Activated T-cell treated with anti-CD3 and anti-CD28 coated beads for 48 hours (primary cell): ENCODE measurements at regions not wholly inside any gene's neighbourhood (a gene's known extent, or its start where the extent isn't known, plus 50 kb on each side); places are given as distances from the start of the nearest gene placed in this dataset.
"Not testable (repeated sequence)": the region's sequence is repeated elsewhere in the genome, so short reads cannot be mapped to it uniquely, and the experiment has no call there.

Experiments
- DNase-seq: peaks from one replicate; pipeline ENCODE4 v3.0.0-alpha.2; 2020; ENCODE audit warnings: low read depth

DNA sequence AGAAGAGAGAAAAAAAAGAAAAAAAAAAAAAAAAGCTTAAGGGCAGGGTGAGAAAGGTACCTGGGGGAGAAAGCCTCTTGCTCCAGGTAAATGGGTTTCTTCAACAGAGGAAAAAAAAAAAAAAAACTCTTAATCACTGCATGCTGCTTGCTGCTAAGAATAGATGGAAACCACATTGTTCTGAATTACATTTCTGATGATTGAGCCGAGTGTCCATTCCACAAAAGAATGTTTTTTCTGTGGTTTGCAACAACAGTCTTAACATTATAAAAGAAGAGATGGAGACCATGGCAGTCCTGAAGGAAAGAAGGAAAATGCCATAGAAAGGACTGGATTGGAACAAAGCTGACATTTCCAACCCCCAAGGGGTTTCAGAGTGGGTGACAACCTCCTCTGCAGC is 1312.7 kb downstream of the SLITRK1 start:
- DNase-seq, result no peak

DNA sequence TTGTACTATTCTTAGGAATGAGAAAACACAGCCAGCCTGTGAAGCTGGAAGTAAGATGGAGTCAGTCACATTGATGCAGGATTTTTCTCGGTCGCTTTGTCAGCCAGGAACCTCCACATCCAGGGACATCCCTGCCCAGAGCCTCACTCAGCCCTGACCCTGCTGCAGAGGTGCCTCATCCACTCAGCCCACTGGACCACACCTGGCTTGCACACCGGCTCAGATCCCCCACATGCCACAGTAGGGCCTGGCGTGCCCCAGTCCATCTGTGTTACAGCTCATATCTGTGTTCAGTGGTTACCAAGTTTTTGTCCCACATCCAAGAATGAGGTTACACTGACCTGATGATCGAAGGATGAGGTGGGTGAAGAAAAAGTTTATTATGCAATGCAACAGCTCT is 1315.4 kb downstream of the SLITRK1 start:
- no peak for DNase-seq

DNA sequence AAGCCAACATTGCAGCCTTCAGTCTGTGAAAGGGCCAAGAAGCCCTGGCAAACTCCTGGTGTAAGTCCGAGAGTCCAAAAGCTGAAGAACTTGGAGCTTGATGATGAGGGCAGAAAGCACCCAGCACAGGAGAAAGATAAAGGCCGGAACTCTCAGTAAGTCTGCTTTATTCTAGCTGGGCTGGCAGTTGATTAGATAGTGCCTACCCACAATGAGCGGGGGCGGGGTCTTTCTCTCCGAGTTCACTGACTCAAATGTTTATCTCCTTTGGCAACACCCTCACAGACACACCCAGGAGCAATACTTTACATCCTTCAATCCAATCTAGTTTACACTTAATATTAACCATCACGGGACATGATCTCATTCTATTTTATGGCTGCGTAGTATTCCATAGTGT is 1317.1 kb downstream of the SLITRK1 start:
- DNase-seq, result no peak

DNA sequence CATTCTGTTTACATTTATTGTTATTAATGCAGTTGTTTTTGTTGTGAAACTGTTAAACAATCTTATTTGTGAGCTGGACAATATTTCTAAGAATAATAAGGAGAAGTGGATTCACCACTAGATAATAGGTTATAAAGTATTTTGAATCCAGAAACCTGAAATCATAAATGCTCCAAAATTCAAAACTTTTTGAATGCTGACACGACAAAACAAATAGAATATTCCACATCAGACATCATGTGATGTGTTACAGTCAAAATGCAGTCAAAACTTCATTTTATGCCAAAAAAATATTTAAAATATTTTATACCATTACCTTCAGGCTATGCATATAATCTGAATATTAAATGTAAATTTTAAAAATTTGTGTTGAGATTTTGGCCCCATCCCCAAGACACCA is 1321.4 kb downstream of the SLITRK1 start:
- no peak for DNase-seq

- DNase-seq, result no peak
Measured at GRCh38 chr13:82522872-82523271, 1359.4 kb downstream of the SLITRK1 start.

DNA sequence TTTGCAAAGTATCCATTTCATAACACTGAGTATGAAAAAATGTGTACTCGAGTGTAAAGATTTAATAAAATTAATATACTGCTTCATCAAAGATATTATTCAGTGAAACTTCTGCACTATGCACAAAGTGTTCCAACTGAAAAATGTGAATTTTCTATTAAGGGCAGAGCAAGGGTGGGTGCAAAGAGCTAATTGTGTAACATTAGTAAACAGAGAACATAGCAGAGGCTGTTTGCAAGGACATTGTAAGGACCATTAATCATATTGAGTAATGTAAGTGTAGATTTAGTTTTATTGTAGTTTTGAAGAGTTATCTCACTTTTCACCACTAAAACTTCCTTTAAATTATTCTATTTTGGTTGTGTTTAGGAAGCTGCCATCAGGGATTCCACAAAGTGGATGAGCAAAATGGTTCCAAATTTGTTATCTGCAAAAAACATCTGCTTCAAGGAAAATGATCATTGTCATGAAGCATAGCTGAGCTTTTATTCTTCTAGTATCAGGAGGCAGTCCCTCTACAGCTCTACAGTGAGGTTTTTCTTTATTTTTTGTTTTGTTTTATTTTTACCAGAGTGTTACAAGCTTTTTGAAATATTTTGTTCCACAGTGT is 1375.4 kb downstream of the SLITRK1 start:
- DNase-seq, result no peak

GRCh38 chr13:82501834-82502233 is 1380.4 kb downstream of the SLITRK1 start:
- DNase-seq, result no peak

DNA sequence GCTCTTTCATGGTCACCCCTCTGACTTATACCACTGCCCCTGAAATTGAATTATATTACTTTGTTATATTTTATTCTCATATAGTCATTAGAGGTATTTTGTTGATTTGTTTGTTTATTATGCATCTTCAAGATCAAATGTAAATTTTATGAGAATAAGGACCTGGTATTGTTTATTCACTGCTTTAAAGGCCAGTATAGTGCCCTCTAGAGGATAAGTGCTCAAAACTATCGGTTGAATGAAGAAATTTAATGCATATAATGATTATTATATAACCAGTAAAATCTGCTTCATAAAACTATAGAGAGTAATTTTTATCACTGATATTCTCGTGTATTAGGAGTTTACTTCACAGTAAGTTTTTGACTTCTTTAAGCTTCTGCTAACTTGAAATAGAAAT is 1401.9 kb downstream of the SLITRK1 start:
- no peak for DNase-seq

GRCh38 chr13:82477436-82477835 is 1404.8 kb downstream of the SLITRK1 start:
- DNase-seq, result no peak

DNA sequence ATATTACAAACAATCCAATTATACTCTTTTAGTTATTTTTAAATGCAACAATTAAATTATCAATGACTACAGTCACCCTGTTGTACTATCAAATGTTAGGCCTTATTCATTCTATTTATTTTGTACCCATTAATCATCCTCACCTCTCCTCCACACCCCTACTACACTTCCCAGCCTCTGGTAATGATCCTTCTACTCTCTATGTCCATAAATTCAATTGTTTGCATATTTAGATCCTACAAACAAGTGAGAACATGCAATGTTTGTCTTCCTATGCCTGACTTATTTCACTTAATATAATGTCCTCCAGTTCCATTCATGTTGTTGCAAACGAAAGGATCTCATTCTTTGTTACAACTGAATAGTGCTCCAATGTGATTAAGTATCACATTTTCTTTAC is 1414.6 kb downstream of the SLITRK1 start:
- no peak for DNase-seq

DNA sequence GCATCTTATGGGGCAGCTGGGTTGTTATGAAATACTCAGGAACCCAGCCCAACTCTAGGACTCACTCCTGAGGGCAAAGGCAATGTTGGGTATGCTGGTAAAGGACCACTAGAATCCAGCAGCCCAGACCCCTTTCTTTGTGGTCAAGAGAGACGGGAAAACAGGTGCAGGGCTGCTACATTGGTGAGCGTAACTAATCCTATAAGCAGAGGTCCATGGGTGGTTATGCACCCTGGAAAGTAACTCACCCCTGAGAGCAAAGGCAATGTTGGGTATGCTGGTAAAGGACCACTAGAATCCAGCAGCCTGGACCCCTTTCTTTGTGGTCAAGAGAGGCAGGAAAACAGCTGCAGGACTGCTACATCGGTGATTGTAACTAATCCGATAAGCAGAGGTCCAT is 1422.7 kb downstream of the SLITRK1 start:
- DNase-seq, result not testable (repeated sequence)

GRCh38 chr13:82458169-82458568 is 1424.1 kb downstream of the SLITRK1 start:
- no peak for DNase-seq

GRCh38 chr13:82457548-82457947 is 1424.7 kb downstream of the SLITRK1 start:
- DNase-seq, result not testable (repeated sequence)

DNA sequence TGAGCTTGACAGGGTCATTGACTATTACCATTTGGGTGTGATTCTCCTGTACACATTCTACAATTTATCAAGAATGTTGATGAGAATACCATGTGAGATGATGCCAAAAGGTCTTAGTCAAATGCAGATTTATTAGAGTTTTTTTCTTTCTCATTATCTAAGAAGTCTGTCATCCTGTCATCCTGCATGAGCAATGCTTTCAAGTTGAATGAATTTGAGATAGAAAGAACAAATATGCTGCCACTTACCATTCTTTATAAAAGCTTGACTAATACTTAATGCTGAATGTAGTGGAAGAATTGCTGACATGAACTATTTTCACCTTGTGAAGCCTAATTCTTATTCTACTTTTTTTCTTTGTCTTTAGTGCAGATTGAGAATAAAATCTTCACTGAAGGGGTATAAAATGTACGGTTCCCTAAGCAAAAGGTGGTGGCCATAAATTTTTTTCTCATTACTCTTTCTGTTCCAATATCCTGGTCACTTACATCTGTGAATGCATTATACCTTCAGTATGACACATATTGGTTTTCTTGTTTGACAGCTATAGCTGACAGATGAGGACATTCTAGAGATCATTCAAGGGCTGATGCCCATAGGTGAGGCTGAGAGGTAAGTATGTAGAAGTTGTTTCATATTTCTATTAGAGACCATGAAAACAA is 1434.7 kb downstream of the SLITRK1 start:
- DNase-seq, result no peak

DNA sequence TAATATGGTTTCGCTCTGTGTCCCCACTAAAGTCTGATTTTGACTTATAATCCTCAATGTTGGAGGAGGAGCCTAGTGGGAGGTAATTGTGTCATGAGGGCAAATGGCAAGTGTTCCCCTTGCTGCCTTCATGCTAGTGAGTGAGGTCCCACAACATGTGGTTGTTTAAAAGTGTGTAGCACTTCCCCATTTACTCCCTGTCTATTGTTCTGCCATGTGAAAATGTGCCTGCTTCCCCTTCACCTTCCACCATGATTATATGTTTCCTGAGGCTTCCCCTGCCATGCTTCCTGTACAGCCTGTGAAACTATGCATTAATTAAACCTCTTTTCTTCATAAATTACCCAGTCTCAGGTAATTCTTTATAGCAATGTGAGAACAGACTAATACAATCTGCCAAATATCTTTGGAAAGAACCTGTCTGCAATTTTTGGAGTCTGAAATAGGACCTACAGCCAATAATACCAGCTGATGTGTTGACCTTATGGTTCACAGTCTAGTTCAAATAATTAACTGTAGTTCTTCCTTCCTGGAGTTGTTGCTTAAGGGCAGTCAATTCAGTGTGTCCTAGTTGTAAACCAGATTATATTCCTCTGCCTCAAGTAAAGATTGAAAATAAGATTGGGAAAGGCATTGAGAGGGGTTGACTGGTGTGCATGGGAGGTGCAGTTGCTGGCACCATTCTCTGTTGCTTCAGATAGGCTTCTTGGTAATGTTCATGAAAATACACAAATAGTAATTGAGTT is 1442.9 kb downstream of the SLITRK1 start:
- no peak for DNase-seq

DNA sequence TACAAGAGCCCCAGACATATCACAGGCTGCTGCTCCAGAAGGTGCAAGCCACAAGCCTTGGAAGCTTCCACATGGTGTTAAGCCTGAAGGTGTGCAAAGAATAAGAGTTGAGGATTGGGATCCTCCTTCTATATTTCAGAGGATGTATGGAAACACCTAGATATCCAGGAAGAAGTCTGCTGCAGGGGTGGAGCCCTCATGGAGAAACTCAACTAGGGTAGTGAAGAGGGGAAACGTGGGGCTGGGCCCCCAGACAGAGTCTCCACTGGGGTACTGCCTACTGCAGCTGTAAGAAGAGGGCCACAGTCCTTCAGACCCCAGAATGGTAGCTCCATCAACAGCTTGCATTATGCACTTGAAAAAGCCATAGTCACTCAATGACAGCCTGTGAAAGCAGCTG is 1444.0 kb downstream of the SLITRK1 start:
- no peak for DNase-seq

DNA sequence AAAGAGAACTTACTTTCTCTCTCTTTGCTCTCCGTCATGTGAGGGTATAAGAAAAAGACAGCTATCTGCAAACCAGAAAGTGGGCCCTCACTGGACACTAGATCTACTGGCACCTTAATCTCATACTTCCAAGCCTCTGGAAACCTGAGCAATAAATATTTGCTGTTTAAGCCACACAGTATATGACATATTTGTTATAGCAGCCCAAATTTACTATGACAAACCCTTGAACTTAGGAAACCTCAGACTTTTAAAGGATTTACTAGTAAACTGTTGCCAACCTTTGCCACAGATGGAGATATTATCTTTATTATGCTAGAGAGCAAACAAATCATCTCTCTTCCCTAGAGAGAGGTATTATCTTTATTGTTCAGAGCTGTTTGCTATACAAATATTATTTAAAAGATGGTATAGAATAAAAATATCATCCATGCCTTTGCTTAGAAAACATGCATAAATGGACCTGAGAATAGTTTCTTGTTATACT is 1446.1 kb downstream of the SLITRK1 start:
- no peak for DNase-seq

DNA sequence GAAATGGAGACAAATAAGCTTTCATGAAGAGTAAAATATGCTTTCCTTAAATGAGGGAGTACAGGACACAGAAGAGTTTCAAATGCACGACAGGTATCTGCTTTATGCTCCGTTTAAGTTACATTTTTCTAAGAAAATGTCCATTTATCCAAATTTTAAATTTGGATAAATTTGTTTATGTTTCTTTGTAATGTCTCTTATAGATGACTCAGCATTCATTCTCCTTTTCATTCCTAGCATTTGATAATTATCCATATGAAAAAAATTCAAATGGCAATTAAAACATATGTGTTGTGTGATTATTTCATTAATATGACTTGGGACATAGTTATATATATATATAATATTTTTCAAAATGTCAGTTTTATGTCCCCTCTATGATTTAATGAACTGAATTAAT is 1449.3 kb downstream of the SLITRK1 start:
- no peak for DNase-seq

- DNase-seq, result no peak
Measured at GRCh38 chr13:82412749-82413148, 1469.5 kb downstream of the SLITRK1 start.

- no peak for DNase-seq
Measured at GRCh38 chr13:82407321-82407720, 1475.0 kb downstream of the SLITRK1 start.

DNA sequence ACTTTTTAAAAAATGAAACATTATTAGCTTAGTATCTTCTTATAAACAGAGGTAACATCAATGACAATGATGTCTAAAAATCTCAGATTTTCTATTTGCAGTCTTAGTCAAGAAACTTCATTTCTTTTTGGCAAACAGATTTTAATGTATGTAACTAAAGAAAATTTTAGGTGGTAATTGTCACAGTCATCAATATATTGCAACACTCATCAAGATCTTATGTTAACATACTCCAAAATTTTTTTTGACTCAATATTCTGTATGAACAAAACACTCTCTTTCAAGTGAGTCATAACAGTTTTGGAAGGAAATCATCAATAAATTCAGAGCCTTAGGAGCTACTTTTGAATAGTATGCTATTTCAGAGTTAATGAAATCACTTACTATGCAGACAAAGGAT is 1507.6 kb downstream of the SLITRK1 start:
- DNase-seq, result no peak

DNA sequence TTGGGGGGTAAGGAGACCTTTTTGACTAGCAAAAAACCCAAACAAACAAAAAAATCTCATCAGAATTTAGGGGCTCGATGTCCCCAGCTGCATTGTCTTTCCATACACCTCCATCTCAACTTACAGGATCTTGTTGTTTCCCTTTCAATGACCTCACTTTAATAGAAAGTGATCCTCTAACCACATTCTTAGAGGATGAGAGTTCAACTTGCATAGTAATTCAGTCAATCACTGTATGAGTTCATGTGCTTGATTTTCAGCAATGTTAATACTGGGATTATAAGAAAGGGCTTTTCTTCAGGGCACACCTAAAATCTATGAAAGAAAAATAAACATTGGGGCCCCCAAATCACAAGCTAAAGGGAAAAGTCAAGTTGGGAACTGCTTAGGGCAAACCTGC is 1512.0 kb downstream of the SLITRK1 start:
- no peak for DNase-seq

GRCh38 chr13:82364525-82364924 is 1517.7 kb downstream of the SLITRK1 start:
- no peak for DNase-seq
